H1 (cell line): ENCODE measurements at regions not wholly inside any gene's neighbourhood (a gene's known extent, or its start where the extent isn't known, plus 50 kb on each side); places are given as distances from the start of the nearest gene placed in this dataset.

Source experiments
- ATF2 ChIP-seq: IDR thresholded peaks from 2 replicates; pipeline ENCODE4 v1.6.1; 2012; ENCODE audit warnings: low read length, inconsistent platforms
- BACH1 ChIP-seq: IDR thresholded peaks from 2 replicates; pipeline ENCODE4 v1.6.1; 2012; ENCODE audit warnings: low read length, improper control_type of control experiment
- CHD7 ChIP-seq: fragments of 300-600 bp; sonication (generic); IDR thresholded peaks from 2 replicates; pipeline ENCODE4 v1.7.1; 2012; ENCODE audit warnings: low read length, moderate library complexity, mild to moderate bottlenecking, inconsistent platforms; ENCODE audit not compliant: insufficient replicate concordance
- CTCF ChIP-seq, 3 experiments: IDR thresholded peaks; 1 replicate in 2 of 3; 2 replicates in 1 of 3; pipeline versions ENCODE4 v1.5.1 to v1.6.1; 2011; ENCODE audit warnings: low read length in 3 of 3, mild to moderate bottlenecking in 3 of 3, inconsistent platforms in 2 of 3, low read depth in 1 of 3, moderate library complexity in 1 of 3; ENCODE audit not compliant: insufficient read depth in 1 of 3; ENCODE audit errors: control extremely low read depth in 1 of 3
- EZH2 ChIP-seq: fragments of 200-600 bp; sonication (generic); IDR thresholded peaks from 2 replicates; pipeline ENCODE4 v1.7.1; 2012; ENCODE audit warnings: low read depth, mild to moderate bottlenecking, moderate library complexity, low read length, inconsistent platforms; ENCODE audit not compliant: severe bottlenecking
- HDAC2 ChIP-seq, 2 experiments: fragments of 300-600 bp in 1 of 2; sonication (generic) in 1 of 2; IDR thresholded peaks; 2 replicates each; pipeline ENCODE4 v1.6.1; 2011 to 2012; ENCODE audit warnings: low read depth in 2 of 2, low read length in 2 of 2, mild to moderate bottlenecking in 2 of 2, moderate library complexity in 2 of 2, borderline replicate concordance in 1 of 2, inconsistent platforms in 1 of 2
- POLR2AphosphoS5 ChIP-seq: IDR thresholded peaks from 2 replicates; pipeline ENCODE4 v1.6.1; 2011; ENCODE audit warnings: low read depth, low read length
- SIX5 ChIP-seq: IDR thresholded peaks from 2 replicates; pipeline ENCODE4 v1.6.1; 2011; ENCODE audit warnings: mild to moderate bottlenecking, low read depth, low read length
- TAF1 ChIP-seq: IDR thresholded peaks from 2 replicates; pipeline ENCODE4 v1.6.1; 2011; ENCODE audit warnings: mild to moderate bottlenecking, low read depth, low read length

- TF ChIP-seq CHD7 (no peak), CTCF (IDR thresholded peaks at IDR 0.05; ENCODE audit: control extremely low read depth in 1 of 3, insufficient read depth in 1 of 3, low read depth in 1 of 3, low read length in 3 of 3) (no peak), SIX5 (no peak), ATF2 (no peak), HDAC2 (IDR thresholded peaks at IDR 0.05; ENCODE audit: borderline replicate concordance in 1 of 2, low read depth in 2 of 2, low read length in 2 of 2) (no peak), POLR2AphosphoS5 (no peak), BACH1 (no peak), TAF1 (no peak), EZH2 (no peak)
Measured at GRCh38 chr20:50283922-50284810, 93.5 kb downstream of the CEBPB start.
